Neural cell (in vitro differentiated cells): ENCODE measurements at regions not wholly inside any gene's neighbourhood (a gene's known extent, or its start where the extent isn't known, plus 50 kb on each side); places are given as distances from the start of the nearest gene placed in this dataset.

Experiments
- H2AFZ ChIP-seq: fragments of 200-600, 300-800 bp; sonication (generic), shearing (Covaris generic); 2 replicates; pipeline ENCODE4 v1.6.0; 2014; ENCODE audit warnings: low read depth, mild to moderate bottlenecking, antibody characterized with exemption, low read length, moderate library complexity
- H3F3A ChIP-seq: fragments of 200-600 bp; shearing (Covaris generic); 2 replicates; pipeline ENCODE4 v1.6.1; 2016; ENCODE audit warnings: mild to moderate bottlenecking, moderate library complexity, mixed read lengths, antibody characterized with exemption, low read length; ENCODE audit not compliant: insufficient read depth, poor library complexity, severe bottlenecking
- H3K27ac ChIP-seq: fragments of 200-600, 300-800 bp; sonication (generic), shearing (Covaris generic); 2 replicates; pipeline ENCODE4 v1.5.1; 2014; ENCODE audit warnings: mild to moderate bottlenecking, low read length, moderate library complexity
- H3K27me3 ChIP-seq: fragments of 300-800, 200-600 bp; sonication (generic), shearing (Covaris generic); 2 replicates; pipeline ENCODE4 v1.6.0; 2014; ENCODE audit warnings: mild to moderate bottlenecking, low read depth, low read length, moderate library complexity; ENCODE audit not compliant: insufficient read depth
- H3K36me3 ChIP-seq: fragments of 300-800, 200-600 bp; sonication (generic), shearing (Covaris generic); 2 replicates; pipeline ENCODE4 v1.5.1; 2014; ENCODE audit warnings: mild to moderate bottlenecking, antibody characterized with exemption, low read length, moderate library complexity; ENCODE audit not compliant: insufficient read depth
- H3K4me2 ChIP-seq: fragments of 300-800, 200-600 bp; sonication (generic), shearing (Covaris generic); 2 replicates; pipeline ENCODE4 v1.6.0; 2014; ENCODE audit warnings: mild to moderate bottlenecking, low read length
- H3K4me3 ChIP-seq: fragments of 300-800, 200-600 bp; sonication (generic), shearing (Covaris generic); 2 replicates; pipeline ENCODE4 v1.5.1; 2014; ENCODE audit warnings: mild to moderate bottlenecking, low read length, moderate library complexity
- H3K79me2 ChIP-seq: fragments of 200-600 bp; shearing (Covaris generic); replicated peaks from 2 replicates; pipeline ENCODE4 v1.6.0; 2014; ENCODE audit warnings: mild to moderate bottlenecking, low read length, moderate library complexity; ENCODE audit not compliant: insufficient read depth
- H3K9ac ChIP-seq: fragments of 300-800, 200-600 bp; sonication (generic), shearing (Covaris generic); 2 replicates; pipeline ENCODE4 v1.6.1; 2016; ENCODE audit warnings: mild to moderate bottlenecking, low read length, mixed read lengths
- H3K9me2 ChIP-seq: fragments of 200-600 bp; shearing (Covaris generic); 2 replicates; pipeline ENCODE4 v1.6.1; 2016; ENCODE audit warnings: mild to moderate bottlenecking, low read length, mixed read lengths; ENCODE audit not compliant: insufficient read depth
- H3K9me3 ChIP-seq: fragments of 200-600, 300-800 bp; sonication (generic), shearing (Covaris generic); 2 replicates; pipeline ENCODE4 v1.6.1; 2016; ENCODE audit warnings: mild to moderate bottlenecking, mixed run types, low read length, moderate library complexity, mixed read lengths
- H4K20me1 ChIP-seq: fragments of 200-600 bp; shearing (Covaris generic); 2 replicates; pipeline ENCODE4 v1.6.1; 2016; ENCODE audit warnings: mild to moderate bottlenecking, mixed run types; ENCODE audit not compliant: insufficient read depth
- EP300 ChIP-seq: fragments of 450-650 bp; conservative IDR thresholded peaks from 2 replicates; pipeline ENCODE4 v1.6.1; 2014; ENCODE audit warnings: antibody characterized with exemption, mild to moderate bottlenecking, moderate library complexity; ENCODE audit not compliant: poor library complexity, severe bottlenecking
- EZH2 ChIP-seq: fragments of 200-600, 300-800 bp; shearing (Covaris generic), sonication (generic); IDR thresholded peaks from 2 replicates; pipeline ENCODE4 v1.6.1; 2014; ENCODE audit warnings: antibody characterized with exemption, low read length, borderline replicate concordance, mild to moderate bottlenecking; ENCODE audit not compliant: insufficient read depth, poor library complexity, severe bottlenecking
- MXI1 ChIP-seq: fragments of 450-650 bp; conservative IDR thresholded peaks from 2 replicates; pipeline ENCODE4 v1.6.1; 2014; ENCODE audit warnings: antibody characterized with exemption, mild to moderate bottlenecking; ENCODE audit not compliant: poor library complexity, severe bottlenecking
- POLR2AphosphoS5 ChIP-seq: IDR thresholded peaks from 2 replicates; pipeline ENCODE4 v1.6.1; 2012
- RAD21 ChIP-seq: fragments of 450-650 bp; conservative IDR thresholded peaks from 2 replicates; pipeline ENCODE4 v1.6.1; 2014; ENCODE audit warnings: antibody characterized with exemption, mild to moderate bottlenecking, moderate library complexity
- SMC3 ChIP-seq: fragments of 450-650 bp; conservative IDR thresholded peaks from 2 replicates; pipeline ENCODE4 v1.6.1; 2014; ENCODE audit warnings: antibody characterized with exemption, mild to moderate bottlenecking, moderate library complexity; ENCODE audit not compliant: poor library complexity
- TAF1 ChIP-seq: IDR thresholded peaks from 2 replicates; pipeline ENCODE4 v1.6.1; 2012; ENCODE audit warnings: low read depth
- TF ChIP-seq, protein P1 (sequence below): fragments of 450-650 bp; IDR thresholded peaks from 2 replicates; pipeline ENCODE4 v1.5.1; 2014; ENCODE audit warnings: antibody characterized with exemption, mild to moderate bottlenecking, moderate library complexity; ENCODE audit not compliant: poor library complexity, severe bottlenecking
- TF ChIP-seq, protein P2 (sequence below): IDR thresholded peaks from 2 replicates; pipeline ENCODE4 v1.6.1; 2012; ENCODE audit warnings: borderline replicate concordance

DNA sequence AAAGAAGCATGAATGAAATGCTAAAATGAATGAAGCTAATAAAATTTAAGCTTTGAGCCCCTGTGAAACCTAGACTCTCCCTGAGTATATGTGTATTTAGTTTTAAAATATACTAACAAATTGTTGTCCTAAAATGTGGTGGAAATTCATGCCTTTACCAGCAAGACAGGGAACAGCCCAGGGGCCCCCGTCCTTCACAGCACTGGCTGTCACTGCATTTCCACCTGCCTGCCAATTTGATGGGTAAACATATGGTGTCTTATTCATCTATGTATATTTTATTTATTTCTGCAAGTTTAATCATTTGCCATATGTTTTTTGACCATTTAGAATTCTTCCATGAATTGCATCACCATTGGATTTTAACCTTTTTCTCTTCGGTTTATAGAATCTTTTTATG, 463.7 kb upstream of the NBEA start:
- Histone ChIP-seq H3K4me3 (no peak overlapping the region), H3K9me3 (no peaks in the 10 kb centered on the region), H3K4me2 (no peak overlapping the region), H3K27me3 (no peaks in the 10 kb centered on the region), H2AFZ (no peak overlapping the region), H3F3A (no peaks in the 10 kb centered on the region), H3K36me3 (no peaks in the 10 kb centered on the region), H3K9ac (no peak overlapping the region), H4K20me1 (no peaks in the 10 kb centered on the region), H3K9me2 (no peaks in the 10 kb centered on the region), H3K27ac (no peak overlapping the region), H3K79me2 (no peaks in the 10 kb centered on the region)
- TF ChIP-seq, protein P1, sequence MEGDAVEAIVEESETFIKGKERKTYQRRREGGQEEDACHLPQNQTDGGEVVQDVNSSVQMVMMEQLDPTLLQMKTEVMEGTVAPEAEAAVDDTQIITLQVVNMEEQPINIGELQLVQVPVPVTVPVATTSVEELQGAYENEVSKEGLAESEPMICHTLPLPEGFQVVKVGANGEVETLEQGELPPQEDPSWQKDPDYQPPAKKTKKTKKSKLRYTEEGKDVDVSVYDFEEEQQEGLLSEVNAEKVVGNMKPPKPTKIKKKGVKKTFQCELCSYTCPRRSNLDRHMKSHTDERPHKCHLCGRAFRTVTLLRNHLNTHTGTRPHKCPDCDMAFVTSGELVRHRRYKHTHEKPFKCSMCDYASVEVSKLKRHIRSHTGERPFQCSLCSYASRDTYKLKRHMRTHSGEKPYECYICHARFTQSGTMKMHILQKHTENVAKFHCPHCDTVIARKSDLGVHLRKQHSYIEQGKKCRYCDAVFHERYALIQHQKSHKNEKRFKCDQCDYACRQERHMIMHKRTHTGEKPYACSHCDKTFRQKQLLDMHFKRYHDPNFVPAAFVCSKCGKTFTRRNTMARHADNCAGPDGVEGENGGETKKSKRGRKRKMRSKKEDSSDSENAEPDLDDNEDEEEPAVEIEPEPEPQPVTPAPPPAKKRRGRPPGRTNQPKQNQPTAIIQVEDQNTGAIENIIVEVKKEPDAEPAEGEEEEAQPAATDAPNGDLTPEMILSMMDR: no peak

DNA sequence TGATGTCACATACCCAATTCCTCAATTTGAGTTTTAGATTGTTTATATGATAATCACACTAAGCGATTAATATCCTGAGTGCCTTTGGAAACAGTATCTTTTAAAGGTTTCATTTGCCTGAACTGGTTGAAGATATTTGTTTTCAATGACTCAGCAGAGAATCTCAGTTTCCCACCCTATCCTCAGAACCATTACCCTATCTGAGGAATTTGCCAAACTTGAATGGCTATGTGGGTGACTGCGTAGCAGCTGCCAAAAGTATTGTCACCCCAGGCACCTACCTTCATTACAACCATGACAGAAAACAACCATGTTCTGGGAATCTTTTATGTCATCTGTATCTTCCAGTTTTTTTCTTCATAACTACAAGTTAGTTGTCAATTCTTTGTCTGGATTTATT, 440.1 kb upstream of the NBEA start:
- Histone ChIP-seq H2AFZ (no peak overlapping the region), H3K9me3 (no peaks in the 10 kb centered on the region), H4K20me1 (no peaks in the 10 kb centered on the region), H3K9me2 (no peaks in the 10 kb centered on the region), H3K4me2 (no peak overlapping the region), H3K4me3 (no peak overlapping the region), H3K79me2 (no peaks in the 10 kb centered on the region), H3F3A (no peaks in the 10 kb centered on the region), H3K27me3 (no peaks in the 10 kb centered on the region), H3K27ac (no peak overlapping the region), H3K9ac (no peak overlapping the region), H3K36me3 (no peaks in the 10 kb centered on the region)
- TF ChIP-seq, protein P1: no peak
- TF ChIP-seq SMC3: no peak

DNA sequence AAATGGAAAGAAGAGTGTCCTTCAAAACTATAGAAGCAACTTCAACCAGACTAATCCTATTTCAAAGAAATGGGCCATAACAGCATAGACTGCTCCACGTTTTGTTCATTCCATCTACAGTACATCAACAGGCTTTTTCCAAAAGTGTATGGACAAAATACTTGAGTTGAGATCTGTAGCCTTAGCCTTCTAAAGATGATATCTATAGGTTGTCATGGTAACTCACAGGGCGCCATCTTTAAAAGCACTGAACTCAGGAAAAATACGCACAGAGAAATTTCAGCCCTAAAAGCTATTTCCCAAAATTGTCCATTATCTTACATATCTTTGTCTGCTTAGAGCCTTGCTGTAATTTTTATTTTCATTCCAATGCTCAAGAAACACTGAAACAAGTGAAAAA, 439.4 kb upstream of the NBEA start:
- no peak overlapping the region for H3K4me3 ChIP-seq
- TF ChIP-seq TAF1 (no peak), RAD21 (no peak), EP300 (no peak), POLR2AphosphoS5 (no peak), MXI1 (no peak), SMC3 (no peak), EZH2 (no peak)
- TF ChIP-seq, protein P1: no peak
- TF ChIP-seq, protein P2, sequence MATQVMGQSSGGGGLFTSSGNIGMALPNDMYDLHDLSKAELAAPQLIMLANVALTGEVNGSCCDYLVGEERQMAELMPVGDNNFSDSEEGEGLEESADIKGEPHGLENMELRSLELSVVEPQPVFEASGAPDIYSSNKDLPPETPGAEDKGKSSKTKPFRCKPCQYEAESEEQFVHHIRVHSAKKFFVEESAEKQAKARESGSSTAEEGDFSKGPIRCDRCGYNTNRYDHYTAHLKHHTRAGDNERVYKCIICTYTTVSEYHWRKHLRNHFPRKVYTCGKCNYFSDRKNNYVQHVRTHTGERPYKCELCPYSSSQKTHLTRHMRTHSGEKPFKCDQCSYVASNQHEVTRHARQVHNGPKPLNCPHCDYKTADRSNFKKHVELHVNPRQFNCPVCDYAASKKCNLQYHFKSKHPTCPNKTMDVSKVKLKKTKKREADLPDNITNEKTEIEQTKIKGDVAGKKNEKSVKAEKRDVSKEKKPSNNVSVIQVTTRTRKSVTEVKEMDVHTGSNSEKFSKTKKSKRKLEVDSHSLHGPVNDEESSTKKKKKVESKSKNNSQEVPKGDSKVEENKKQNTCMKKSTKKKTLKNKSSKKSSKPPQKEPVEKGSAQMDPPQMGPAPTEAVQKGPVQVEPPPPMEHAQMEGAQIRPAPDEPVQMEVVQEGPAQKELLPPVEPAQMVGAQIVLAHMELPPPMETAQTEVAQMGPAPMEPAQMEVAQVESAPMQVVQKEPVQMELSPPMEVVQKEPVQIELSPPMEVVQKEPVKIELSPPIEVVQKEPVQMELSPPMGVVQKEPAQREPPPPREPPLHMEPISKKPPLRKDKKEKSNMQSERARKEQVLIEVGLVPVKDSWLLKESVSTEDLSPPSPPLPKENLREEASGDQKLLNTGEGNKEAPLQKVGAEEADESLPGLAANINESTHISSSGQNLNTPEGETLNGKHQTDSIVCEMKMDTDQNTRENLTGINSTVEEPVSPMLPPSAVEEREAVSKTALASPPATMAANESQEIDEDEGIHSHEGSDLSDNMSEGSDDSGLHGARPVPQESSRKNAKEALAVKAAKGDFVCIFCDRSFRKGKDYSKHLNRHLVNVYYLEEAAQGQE: no peak

More for the DNA sequence above, 439.4 kb upstream of the NBEA start:
- no peak overlapping the region for H2AFZ ChIP-seq
- H3K27me3 ChIP-seq: no peaks in the 10 kb centered on the region
- no peak overlapping the region for H3K9ac ChIP-seq
- H3K27ac ChIP-seq: no peak overlapping the region
- H4K20me1 ChIP-seq: no peaks in the 10 kb centered on the region
- no peaks in the 10 kb centered on the region for H3K36me3 ChIP-seq
- H3K4me2 ChIP-seq: no peak overlapping the region
- no peaks in the 10 kb centered on the region for H3F3A ChIP-seq
- H3K9me3 ChIP-seq: no peaks in the 10 kb centered on the region
- H3K79me2 ChIP-seq: no peaks in the 10 kb centered on the region
- H3K9me2 ChIP-seq: no peaks in the 10 kb centered on the region
